ENCODE measurements at regions not wholly inside any gene's neighbourhood (a gene's known extent, or its start where the extent isn't known, plus 50 kb on each side); places are given as distances from the start of the nearest gene placed in this dataset.
"Not testable (repeated sequence)": the region's sequence is repeated elsewhere in the genome, so short reads cannot be mapped to it uniquely, and the experiment has no call there.

GRCh38 chr6:26844823-26845222 lies 185.3 kb upstream of the ZNF322 start:
- H3K56ac ChIP-seq (ENCODE audit: insufficient read length, low read depth, low read length); H3K4me3 Mint-ChIP-seq; H3K4ac ChIP-seq (ENCODE audit: low read depth, low read length); H3K79me2 ChIP-seq (ENCODE audit: insufficient read depth, low read length); H3K27me3 ChIP-seq (ENCODE audit: insufficient read depth, low read length); H3K4me2 ChIP-seq (ENCODE audit: insufficient read depth, insufficient read length, low read length); H3K23me2 ChIP-seq (ENCODE audit: insufficient read length, low read depth, low read length, poor library complexity, severe bottlenecking); H3K23ac ChIP-seq (ENCODE audit: insufficient read length, low read depth, low read length); DNase-seq; H3K14ac ChIP-seq (ENCODE audit: insufficient read depth, low read length); H4K8ac ChIP-seq (replicated peaks; ENCODE audit: insufficient read length, low read depth, low read length); H2BK20ac ChIP-seq (ENCODE audit: low read depth, low read length, poor library complexity, severe bottlenecking); H2BK5ac ChIP-seq (ENCODE audit: insufficient read length, low read length); H3K4me1 ChIP-seq (ENCODE audit: insufficient read depth, low read length); H3K9me3 Mint-ChIP-seq; H2BK15ac ChIP-seq (ENCODE audit: low read depth, low read length); H3K27ac Mint-ChIP-seq; H3K79me1 ChIP-seq (ENCODE audit: insufficient read depth, low read depth, low read length, poor library complexity, severe bottlenecking); H3T11ph ChIP-seq (ENCODE audit: low read length); H3K9ac ChIP-seq (ENCODE audit: extremely low read depth, insufficient read length, low read length); H3K36me3 Mint-ChIP-seq (ENCODE audit: insufficient read depth in 1 of 3, low read depth in 3 of 3); H4K20me1 ChIP-seq (ENCODE audit: control insufficient read depth, insufficient read depth, insufficient read length); H3K4me1 Mint-ChIP-seq; H3K9me3 ChIP-seq (ENCODE audit: control insufficient read depth, low read depth, low read length); H2AK5ac ChIP-seq (ENCODE audit: insufficient read length, low read length); H3K27ac ChIP-seq (ENCODE audit: insufficient read length, low read depth, low read length); H4K91ac ChIP-seq (ENCODE audit: insufficient read length, low read depth, low read length); H3K27me3 Mint-ChIP-seq (ENCODE audit: low read depth); H2BK12ac ChIP-seq (ENCODE audit: insufficient read length, low read depth, low read length); H2BK120ac ChIP-seq (ENCODE audit: low read depth, low read length, poor library complexity, severe bottlenecking); H3K18ac ChIP-seq (ENCODE audit: insufficient read length, low read depth, low read length); H2AFZ ChIP-seq (ENCODE audit: low read length); H4K5ac ChIP-seq (ENCODE audit: insufficient read length, low read depth, low read length): not testable (repeated sequence)
- WGBS (ENCODE audit: extremely low coverage, insufficient read length, low lambda C conversion rate): no CpG with 5 or more reads among the region's 2 CpGs

GRCh38 chr6:26857289-26857688 lies 197.7 kb upstream of the ZNF322 start:
- not testable (repeated sequence) for H3K9me3 Mint-ChIP-seq; H3K4me1 ChIP-seq (ENCODE audit: insufficient read depth, low read length); H3K14ac ChIP-seq (ENCODE audit: insufficient read depth, low read length); H2AFZ ChIP-seq (ENCODE audit: low read length); H4K5ac ChIP-seq (ENCODE audit: insufficient read length, low read depth, low read length); H3K18ac ChIP-seq (ENCODE audit: insufficient read length, low read depth, low read length); H3K4ac ChIP-seq (ENCODE audit: low read depth, low read length); H3K9me3 ChIP-seq (ENCODE audit: control insufficient read depth, low read depth, low read length); H2BK15ac ChIP-seq (ENCODE audit: low read depth, low read length); H2BK12ac ChIP-seq (ENCODE audit: insufficient read length, low read depth, low read length); H2BK20ac ChIP-seq (ENCODE audit: low read depth, low read length, poor library complexity, severe bottlenecking); H4K20me1 ChIP-seq (ENCODE audit: control insufficient read depth, insufficient read depth, insufficient read length); H3K56ac ChIP-seq (ENCODE audit: insufficient read length, low read depth, low read length); H3K36me3 Mint-ChIP-seq (ENCODE audit: insufficient read depth in 1 of 3, low read depth in 3 of 3); H3T11ph ChIP-seq (ENCODE audit: low read length); H3K27me3 ChIP-seq (ENCODE audit: insufficient read depth, low read length); H4K91ac ChIP-seq (ENCODE audit: insufficient read length, low read depth, low read length); H3K27ac ChIP-seq (ENCODE audit: insufficient read length, low read depth, low read length); H4K8ac ChIP-seq (replicated peaks; ENCODE audit: insufficient read length, low read depth, low read length); H3K27me3 Mint-ChIP-seq (ENCODE audit: low read depth); H2BK5ac ChIP-seq (ENCODE audit: insufficient read length, low read length); H3K9ac ChIP-seq (ENCODE audit: extremely low read depth, insufficient read length, low read length); H3K4me1 Mint-ChIP-seq; H3K4me3 Mint-ChIP-seq; H3K79me2 ChIP-seq (ENCODE audit: insufficient read depth, low read length); H2AK5ac ChIP-seq (ENCODE audit: insufficient read length, low read length); H3K23me2 ChIP-seq (ENCODE audit: insufficient read length, low read depth, low read length, poor library complexity, severe bottlenecking); H3K4me2 ChIP-seq (ENCODE audit: insufficient read depth, insufficient read length, low read length); DNase-seq; H3K23ac ChIP-seq (ENCODE audit: insufficient read length, low read depth, low read length); H3K79me1 ChIP-seq (ENCODE audit: insufficient read depth, low read depth, low read length, poor library complexity, severe bottlenecking); H2BK120ac ChIP-seq (ENCODE audit: low read depth, low read length, poor library complexity, severe bottlenecking); H3K27ac Mint-ChIP-seq
- WGBS (ENCODE audit: extremely low coverage, insufficient read length, low lambda C conversion rate): no CpG with 5 or more reads among the region's 2 CpGs
